Thymus (tissue), 11 donors: ENCODE measurements at regions not wholly inside any gene's neighbourhood (a gene's known extent, or its start where the extent isn't known, plus 50 kb on each side); places are given as distances from the start of the nearest gene placed in this dataset.

Experiments used
- DNase-seq, 9 donors: peaks; one replicate each; pipeline ENCODE4 v3.0.0-alpha.2; 2013; ENCODE audit warnings: low spot score in 9 of 9, low read depth in 6 of 9, missing footprints in 1 of 9
- H3K27ac ChIP-seq, 2 donors: one replicate each; pipeline ENCODE4 v1.5.1; 2013; ENCODE audit warnings: control low read depth in 1 of 2, low read depth in 1 of 2, low read length in 1 of 2, mild to moderate bottlenecking in 1 of 2, moderate library complexity in 1 of 2
- H3K27me3 ChIP-seq, 2 donors: one replicate each; pipeline ENCODE4 v1.5.1; 2013; ENCODE audit warnings: low read length in 1 of 2; ENCODE audit not compliant: control insufficient read depth in 2 of 2, insufficient read depth in 1 of 2
- H3K36me3 ChIP-seq, 2 donors: one replicate each; pipeline ENCODE4 v1.5.1; 2013; ENCODE audit warnings: low read length in 1 of 2, mild to moderate bottlenecking in 1 of 2, moderate library complexity in 1 of 2; ENCODE audit not compliant: control insufficient read depth in 2 of 2, insufficient read depth in 2 of 2
- H3K4me1 ChIP-seq, 2 donors: one replicate each; pipeline ENCODE4 v1.5.1; 2013; ENCODE audit warnings: low read length in 2 of 2; ENCODE audit not compliant: control insufficient read depth in 2 of 2, insufficient read depth in 2 of 2
- H3K4me3 ChIP-seq, 2 donors: one replicate each; pipeline ENCODE4 v1.5.1; 2013; ENCODE audit warnings: low read length in 2 of 2, control low read depth in 1 of 2, mild to moderate bottlenecking in 1 of 2
- H3K9me3 ChIP-seq, 2 donors: one replicate each; pipeline ENCODE4 v1.5.1; 2013; ENCODE audit warnings: low read length in 1 of 2, mild to moderate bottlenecking in 1 of 2; ENCODE audit not compliant: control insufficient read depth in 2 of 2, insufficient read depth in 1 of 2
- WGBS: extraction: QIAGEN DNeasy Blood & Tissue Kit; methylation state at CpG from one replicate; pipeline ENCODE4 v1.1.7; 2013; 5-methylcytosine and 5-hydroxymethylcytosine counted together
- donor health status: healthy.

GRCh38 chr3:132843851-132844553 is 121.8 kb upstream of the NPHP3 start:
- H3K27me3 ChIP-seq, result no peaks in the 10 kb centered on the region
- H3K27ac ChIP-seq, result no peak overlapping the region
- DNase-seq, result no peak
- H3K36me3 ChIP-seq, result no peaks in the 10 kb centered on the region
- H3K4me1 ChIP-seq, result no peaks in the 10 kb centered on the region
- no peaks in the 10 kb centered on the region for H3K9me3 ChIP-seq
- 82% methylated on average over 4 of the region's 4 CpGs for WGBS
- H3K4me3 ChIP-seq, result no peak overlapping the region

- Histone ChIP-seq H3K4me3 (no peak overlapping the region), H3K27ac (no peak overlapping the region), H3K27me3 (no peaks in the 10 kb centered on the region), H3K9me3 (no peaks in the 10 kb centered on the region), H3K36me3 (no peaks in the 10 kb centered on the region), H3K4me1 (no peaks in the 10 kb centered on the region)
- 86% methylated on average over 3 of the region's 3 CpGs for WGBS
- no peak for DNase-seq
Measured at GRCh38 chr3:132843349-132843748, 121.1 kb upstream of the NPHP3 start.

- 96% methylated on average over 2 of the region's 2 CpGs for WGBS
- Histone ChIP-seq H3K27ac (no peak overlapping the region), H3K4me1 (no peaks in the 10 kb centered on the region), H3K27me3 (no peaks in the 10 kb centered on the region), H3K36me3 (no peaks in the 10 kb centered on the region), H3K9me3 (no peaks in the 10 kb centered on the region), H3K4me3 (no peak overlapping the region)
- DNase-seq, result no peak
Measured at GRCh38 chr3:132841621-132842020, 119.4 kb upstream of the NPHP3 start.

- Histone ChIP-seq H3K36me3 (no peaks in the 10 kb centered on the region), H3K27me3 (no peaks in the 10 kb centered on the region), H3K4me3 (no peak overlapping the region), H3K9me3 (no peaks in the 10 kb centered on the region), H3K4me1 (no peaks in the 10 kb centered on the region), H3K27ac (no peak overlapping the region)
- no peak for DNase-seq
- 93% methylated on average over 3 of the region's 3 CpGs for WGBS
Measured at GRCh38 chr3:132840201-132840700, 118.0 kb upstream of the NPHP3 start.

GRCh38 chr3:132838477-132838876 is 116.3 kb upstream of the NPHP3 start:
- Histone ChIP-seq H3K27me3 (no peaks in the 10 kb centered on the region), H3K36me3 (no peaks in the 10 kb centered on the region), H3K4me3 (no peak overlapping the region), H3K27ac (no peak overlapping the region), H3K9me3 (no peaks in the 10 kb centered on the region), H3K4me1 (no peaks in the 10 kb centered on the region)
- whole genome bisulfite sequencing, result 98% methylated on average over 1 of the region's 1 CpG
- DNase-seq, result no peak

GRCh38 chr3:132837615-132838014 is 115.4 kb upstream of the NPHP3 start:
- WGBS, result 98% methylated on average over 2 of the region's 2 CpGs
- DNase-seq, result no peak

GRCh38 chr3:132834356-132834755 is 112.1 kb upstream of the NPHP3 start:
- no peaks in the 10 kb centered on the region for H3K36me3 ChIP-seq
- DNase-seq, result no peak
- H3K4me1 ChIP-seq, result no peaks in the 10 kb centered on the region
- no peaks in the 10 kb centered on the region for H3K27me3 ChIP-seq
- no peak overlapping the region for H3K4me3 ChIP-seq
- 92% methylated on average over 3 of the region's 3 CpGs for WGBS
- no peak overlapping the region for H3K27ac ChIP-seq
- H3K9me3 ChIP-seq, result no peaks in the 10 kb centered on the region

More at GRCh38 chr3:132837615-132838014, 115.4 kb upstream of the NPHP3 start:
- Histone ChIP-seq H3K4me3 (no peak overlapping the region), H3K4me1 (no peaks in the 10 kb centered on the region), H3K27me3 (no peaks in the 10 kb centered on the region), H3K9me3 (no peaks in the 10 kb centered on the region), H3K27ac (no peak overlapping the region), H3K36me3 (no peaks in the 10 kb centered on the region)

GRCh38 chr3:132829101-132829500 is 106.9 kb upstream of the NPHP3 start:
- DNase-seq, result no peak
- no peak overlapping the region for H3K4me3 ChIP-seq
- H3K36me3 ChIP-seq, result no peaks in the 10 kb centered on the region
- H3K27me3 ChIP-seq, result no peaks in the 10 kb centered on the region
- no peaks in the 10 kb centered on the region for H3K4me1 ChIP-seq
- no peaks in the 10 kb centered on the region for H3K9me3 ChIP-seq
- H3K27ac ChIP-seq, result no peak overlapping the region
- 97% methylated on average over 7 of the region's 7 CpGs for WGBS

- H3K4me3 ChIP-seq, result no peak overlapping the region
- no peaks in the 10 kb centered on the region for H3K4me1 ChIP-seq
- H3K27ac ChIP-seq, result no peak overlapping the region
- no peaks in the 10 kb centered on the region for H3K27me3 ChIP-seq
- H3K9me3 ChIP-seq, result no peaks in the 10 kb centered on the region
- no peak for DNase-seq
- 89% methylated on average over 2 of the region's 2 CpGs for WGBS
- H3K36me3 ChIP-seq, result no peaks in the 10 kb centered on the region
Measured at GRCh38 chr3:132822837-132823236, 100.6 kb upstream of the NPHP3 start.
